ENCODE measurements at regions not wholly inside any gene's neighbourhood (a gene's known extent, or its start where the extent isn't known, plus 50 kb on each side); places are given as distances from the start of the nearest gene placed in this dataset.
"Not testable (repeated sequence)": the region's sequence is repeated elsewhere in the genome, so short reads cannot be mapped to it uniquely, and the experiment has no call there.

DNA sequence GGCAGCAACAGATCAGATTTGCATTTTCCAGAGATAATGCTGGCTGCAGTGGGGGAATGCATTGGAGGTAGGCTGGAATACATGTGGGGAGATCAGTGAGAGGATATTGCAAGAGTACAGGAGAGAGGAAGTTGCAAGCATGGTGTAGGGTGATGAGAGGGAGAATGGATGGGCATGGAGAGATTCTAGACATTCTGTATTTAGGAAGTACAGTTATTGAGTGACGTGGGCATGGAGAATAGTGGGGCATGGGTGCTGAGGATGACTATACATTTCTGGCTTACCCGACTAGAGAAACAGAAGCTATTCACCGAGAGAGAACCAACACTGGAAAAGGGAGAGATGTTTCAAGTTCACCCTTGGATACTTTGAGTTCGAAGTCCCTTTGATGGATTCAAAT, 116.9 kb upstream of the SVIL start:
- DNase-seq (ENCODE audit: low read depth), result no peak

DNA sequence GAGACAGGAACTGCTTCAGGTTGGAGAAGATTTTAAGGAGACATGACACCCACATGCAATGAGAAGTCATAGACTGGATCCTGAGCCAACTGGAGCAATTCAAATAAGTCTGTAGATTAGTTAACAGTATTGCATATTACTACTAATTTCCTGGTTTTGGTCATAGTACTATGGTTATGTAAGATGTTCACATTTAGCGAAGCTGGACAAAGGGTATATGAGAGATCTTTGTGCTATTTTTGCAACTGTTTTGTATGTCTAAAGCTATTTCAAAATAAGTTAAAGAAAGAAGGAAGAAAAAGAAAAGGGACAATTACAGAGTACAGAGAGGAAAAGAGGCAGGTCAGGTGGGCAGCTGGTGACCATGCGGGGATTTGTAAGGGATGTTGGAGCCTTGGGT, 116.5 kb upstream of the SVIL start:
- DNase-seq (ENCODE audit: low read depth), result no peak

DNA sequence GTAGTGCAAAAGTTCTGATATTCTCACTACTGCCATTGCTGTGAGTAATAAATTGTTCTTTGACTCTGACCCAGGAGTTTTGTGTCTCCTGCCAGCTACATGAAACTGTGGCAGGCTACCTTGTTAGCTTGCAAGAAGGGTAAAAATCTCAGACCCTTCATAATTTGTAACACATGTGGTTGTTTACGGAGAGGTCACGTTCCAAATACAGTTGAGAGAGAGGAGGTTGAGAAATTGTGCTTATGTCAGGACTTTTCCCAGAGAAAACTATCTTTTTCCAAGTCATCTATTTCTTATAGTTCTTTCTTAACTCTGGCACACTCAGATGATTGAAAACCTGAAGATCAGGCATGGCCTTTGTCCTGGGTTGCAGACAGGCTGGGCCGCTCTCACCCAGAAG, 114.4 kb upstream of the SVIL start:
- DNase-seq (ENCODE audit: low read depth), result no peak

DNA sequence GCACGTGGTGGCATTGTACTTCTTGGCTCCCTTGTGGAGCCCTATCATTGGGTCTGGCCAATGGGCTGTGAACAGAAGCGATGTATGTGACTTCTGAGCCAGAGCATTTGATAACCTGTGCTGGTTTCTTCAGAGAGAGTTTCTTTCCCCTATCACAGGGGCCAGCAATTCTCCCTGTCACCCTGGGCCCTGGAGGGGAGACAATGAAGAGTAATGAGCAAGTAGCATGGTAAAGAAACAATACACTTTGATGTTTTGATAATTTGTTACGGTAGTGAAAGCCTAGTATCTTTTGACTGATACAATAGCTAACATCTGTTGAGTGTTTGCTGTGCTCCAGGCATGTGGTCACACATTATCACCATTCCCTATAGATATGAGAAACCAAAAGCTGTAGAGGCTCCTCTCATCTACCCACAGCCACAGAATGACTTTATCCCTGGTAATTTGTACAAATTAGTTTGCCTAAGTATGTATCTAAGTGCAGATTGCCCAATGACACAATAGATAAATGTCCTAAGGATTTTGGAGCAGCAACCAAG, 113.4 kb upstream of the SVIL start:
- DNase-seq (ENCODE audit: low read depth), result no peak

DNA sequence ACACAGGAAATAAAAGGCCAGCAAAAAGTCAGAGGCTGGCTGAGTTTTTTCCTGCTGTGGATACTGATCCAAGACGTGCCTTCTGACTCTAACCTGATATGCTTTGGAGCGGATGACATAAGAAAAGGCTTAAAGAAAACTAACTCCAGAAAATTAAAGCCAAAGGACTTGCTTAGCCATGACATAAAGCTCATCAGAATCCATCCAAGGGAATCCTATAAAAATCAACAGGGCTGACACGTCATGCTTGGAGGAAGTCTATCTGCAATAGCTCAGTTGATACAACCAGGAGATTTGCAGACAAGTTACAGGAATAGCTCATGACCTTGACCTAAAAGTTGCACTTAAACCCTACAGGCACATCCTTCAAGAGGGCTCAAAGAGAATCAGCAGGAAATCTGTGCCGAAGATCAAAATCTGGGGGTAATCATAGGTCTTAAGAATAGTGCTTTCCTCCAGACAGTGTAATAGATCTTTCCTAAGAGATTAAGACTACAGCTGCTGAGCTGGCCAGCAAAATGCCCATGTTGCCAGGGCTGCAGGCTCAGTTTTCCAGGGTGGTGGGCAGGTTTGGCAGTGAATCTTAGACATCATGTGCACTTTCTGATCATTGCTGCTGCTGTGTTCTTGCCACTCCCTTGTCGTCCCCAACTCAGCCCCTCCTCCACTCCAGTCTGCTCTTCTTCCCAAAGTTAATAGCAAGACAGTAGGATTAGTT, 111.5 kb upstream of the SVIL start:
- peak; percentile 46 for DNase-seq (ENCODE audit: low read depth)

DNA sequence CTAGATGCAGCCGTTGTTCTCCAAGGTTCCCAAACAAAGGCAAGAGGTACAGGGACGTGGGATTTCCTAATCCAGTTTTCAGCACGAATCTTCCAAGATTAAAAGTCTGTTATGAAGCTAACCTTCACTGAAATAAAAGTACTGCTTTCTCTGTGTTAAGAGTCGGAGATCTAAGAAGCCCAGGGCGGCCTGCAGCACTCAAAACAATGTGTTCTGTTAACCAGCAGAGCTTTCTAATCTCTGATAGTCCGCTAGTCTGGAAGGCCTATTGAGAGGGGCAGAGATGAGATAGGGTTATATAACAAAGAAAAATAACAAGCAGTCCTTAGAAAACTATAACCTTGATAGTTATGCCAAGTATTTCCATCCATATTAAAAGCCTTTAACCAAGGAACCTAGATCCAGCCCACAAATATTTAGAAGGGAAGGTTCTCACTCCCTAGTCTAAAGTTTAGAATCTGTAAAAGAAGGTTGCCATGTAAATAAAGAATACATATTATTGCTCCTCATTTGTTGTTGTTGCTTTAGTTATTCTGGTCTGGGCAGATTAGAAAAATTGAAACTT, 106.3 kb upstream of the SVIL start:
- DNase-seq (ENCODE audit: low read depth), result no peak

DNA sequence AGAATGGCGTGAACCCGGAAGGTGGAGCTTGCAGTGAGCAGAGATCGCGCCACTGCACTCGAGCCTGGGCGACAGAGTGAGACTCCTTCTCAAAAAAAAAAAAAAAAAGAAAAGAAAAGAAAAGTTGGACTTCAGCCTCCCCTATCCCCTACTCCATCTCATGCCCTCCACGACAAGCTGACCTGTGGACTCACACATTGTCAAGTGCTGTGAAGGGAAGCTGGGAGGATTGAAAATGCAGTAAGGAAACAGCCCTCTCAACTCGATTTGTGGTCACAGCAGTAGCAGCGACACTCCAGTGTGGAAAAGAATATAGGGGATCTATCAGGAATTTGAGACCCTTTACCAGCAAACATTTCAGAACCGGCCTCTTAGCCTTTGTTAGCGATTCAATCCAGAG, 103.6 kb upstream of the SVIL start:
- no peak for DNase-seq (ENCODE audit: low read depth)

DNA sequence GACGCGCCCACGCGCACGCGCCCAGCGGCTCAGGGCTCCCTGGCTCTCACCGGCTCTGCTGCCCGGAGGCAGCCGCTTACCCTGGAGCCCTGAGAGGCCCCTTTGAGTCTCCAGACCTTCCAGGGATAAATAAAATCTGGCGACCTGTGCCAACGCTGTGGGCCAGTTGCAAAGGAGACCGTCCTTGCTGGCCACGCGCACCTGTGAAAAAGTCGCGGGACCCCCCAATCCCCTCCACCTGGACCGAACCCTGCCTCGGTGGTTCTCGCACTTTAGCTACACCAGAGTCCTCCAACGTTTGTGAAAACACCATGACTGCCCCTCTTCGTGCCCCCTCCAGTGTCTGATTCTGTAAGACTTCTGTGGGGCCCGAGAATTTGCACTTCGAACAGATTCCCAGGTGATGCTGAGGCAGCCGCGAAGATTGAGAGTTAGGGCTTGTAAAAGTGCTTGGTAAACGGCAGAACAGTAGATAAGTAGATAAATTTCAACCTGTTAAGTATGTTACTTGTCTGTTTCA, 102.4 kb upstream of the SVIL start:
- no peak for DNase-seq (ENCODE audit: low read depth)

DNA sequence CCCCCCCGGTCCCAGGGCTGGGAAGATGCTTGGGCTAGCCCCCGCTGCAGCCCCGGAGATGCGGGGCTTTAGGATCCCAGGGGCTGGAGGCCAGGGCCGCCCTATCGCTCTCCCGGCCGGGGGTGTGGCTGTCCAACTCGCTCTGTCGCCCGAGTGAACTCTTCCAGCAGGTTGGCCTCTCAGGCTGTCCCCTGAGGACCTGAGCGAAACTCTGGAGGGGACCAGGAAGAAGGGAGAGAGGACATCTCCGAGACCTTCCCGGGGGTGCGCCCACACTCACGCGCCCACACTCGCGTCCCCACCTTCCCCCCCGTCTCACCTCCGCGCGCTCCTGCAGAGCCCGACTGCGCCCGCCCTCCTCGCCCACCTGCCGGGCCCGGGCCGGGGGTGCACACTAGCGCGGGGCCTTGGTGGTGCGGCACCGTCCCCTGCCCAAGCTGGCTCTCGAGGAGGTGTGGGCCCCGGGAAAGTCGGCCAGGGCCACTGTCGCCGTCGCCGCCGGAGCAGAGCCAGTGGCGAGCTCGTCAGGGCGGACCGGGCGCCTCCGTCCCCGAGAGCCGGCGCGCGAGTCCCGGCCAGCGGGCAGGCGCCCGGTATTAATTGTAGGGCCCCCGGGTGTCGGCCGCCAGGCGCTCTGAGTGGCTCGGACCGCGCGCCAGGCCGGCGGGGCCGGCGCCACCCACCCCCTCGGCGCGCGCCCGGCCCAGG, 101.7 kb upstream of the SVIL start:
- peak; percentile 62 for DNase-seq (ENCODE audit: low read depth)

DNA sequence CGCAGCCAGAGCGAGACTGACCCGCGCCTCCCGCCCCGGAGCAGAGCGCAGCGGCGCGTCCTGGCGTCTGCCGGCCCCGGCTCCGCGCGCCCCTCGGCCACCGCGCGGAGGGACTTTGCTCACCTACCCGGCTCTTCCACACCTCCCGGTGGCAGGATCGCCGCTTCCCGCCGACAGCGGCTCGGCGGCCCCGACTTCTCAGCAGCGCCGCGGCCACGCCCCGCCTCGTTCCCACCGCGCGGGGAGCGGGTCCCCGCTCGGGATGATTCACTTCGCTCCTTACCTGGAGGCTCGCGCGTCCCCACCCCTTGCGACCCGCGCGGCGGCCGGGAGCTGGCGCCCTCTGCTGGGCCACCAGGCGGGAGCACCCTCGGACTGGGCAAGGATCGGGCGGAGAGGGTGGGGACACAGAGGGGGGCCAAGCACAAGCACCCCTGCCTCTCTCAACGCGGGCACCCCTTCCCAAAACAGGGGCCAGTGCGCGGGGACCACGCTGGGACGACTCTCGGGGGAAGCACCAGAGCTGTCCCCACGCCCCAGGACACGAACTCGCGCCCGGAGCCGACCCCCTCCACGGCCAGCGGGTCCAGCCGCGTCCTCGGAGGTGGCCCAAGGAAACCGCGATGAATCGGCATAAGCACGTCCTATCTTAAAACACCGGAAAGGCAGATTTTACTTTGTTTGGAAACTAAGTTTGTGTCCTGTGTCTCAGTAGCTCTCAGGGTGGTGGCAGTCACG, 101.0 kb upstream of the SVIL start:
- DNase-seq (ENCODE audit: low read depth), result peak; percentile 72

DNA sequence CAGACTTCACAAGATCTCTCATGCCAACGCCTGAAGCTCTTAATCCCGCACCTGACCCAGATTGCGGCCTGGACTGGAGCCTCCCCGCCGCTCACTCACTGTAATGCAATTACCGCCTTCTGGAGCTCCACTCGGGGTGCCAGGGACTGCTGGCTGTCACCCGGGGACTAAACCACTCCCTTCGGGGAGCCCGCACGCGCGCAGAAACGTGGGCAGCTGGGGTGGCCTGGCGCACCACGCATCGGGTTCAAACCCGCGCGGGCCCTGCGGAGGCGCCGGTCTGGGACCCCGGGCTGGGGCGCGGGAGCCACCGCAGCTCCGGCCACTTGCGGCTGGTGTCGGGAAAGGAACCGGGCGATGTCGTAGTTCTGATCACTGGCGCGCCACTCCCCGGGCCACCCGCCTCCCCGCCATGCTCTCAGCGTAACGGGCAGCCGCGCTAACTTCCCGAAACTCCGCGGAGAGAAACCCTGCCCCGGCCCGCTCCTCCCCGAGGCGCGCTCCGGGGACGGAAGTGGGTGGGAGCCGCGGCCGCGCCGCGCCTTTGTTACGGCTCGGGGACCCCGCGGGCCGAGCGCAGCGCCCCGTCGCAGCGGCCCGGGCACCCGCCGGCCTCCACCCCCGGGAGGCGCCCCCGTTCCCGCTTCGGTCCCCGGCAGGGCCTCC, 100.3 kb upstream of the SVIL start:
- DNase-seq (ENCODE audit: low read depth), result peak; percentile 59

DNA sequence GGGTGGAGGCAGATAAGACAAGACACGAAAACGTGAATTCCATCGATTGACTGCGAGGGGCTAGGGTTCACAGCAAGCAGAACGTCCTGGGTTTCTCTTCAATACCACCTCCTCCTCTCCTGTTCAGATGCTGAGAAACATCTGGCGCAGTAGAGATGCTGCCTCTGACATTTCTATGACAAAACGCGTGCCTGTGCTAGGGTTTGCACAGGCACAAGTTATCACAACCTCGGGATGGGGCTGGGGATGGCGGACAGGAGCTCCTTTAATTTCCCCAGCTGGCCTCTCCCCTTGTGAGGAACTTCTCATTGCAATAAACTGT, 99.8 kb upstream of the SVIL start:
- DNase-seq (ENCODE audit: low read depth), result no peak

DNA sequence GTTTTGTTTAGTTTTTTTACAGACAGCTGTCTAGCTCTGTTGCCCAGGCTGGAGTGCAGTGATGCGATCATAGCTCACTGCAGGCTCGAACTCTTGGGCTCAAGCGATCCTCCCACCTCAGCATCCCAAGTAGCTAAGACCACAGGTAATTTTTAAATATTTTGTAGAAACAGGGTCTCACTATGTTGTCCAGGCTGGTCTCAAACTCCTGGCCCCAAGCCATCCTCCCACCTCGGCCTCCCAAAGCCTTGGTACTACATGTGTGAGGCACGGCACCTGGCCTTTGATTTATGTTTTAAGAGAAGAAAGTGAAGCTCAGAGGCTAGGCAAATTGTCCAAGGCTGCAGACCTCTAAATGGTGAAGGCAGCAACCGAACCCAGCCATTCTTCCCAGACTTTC, 98.6 kb upstream of the SVIL start:
- DNase-seq (ENCODE audit: low read depth), result no peak

DNA sequence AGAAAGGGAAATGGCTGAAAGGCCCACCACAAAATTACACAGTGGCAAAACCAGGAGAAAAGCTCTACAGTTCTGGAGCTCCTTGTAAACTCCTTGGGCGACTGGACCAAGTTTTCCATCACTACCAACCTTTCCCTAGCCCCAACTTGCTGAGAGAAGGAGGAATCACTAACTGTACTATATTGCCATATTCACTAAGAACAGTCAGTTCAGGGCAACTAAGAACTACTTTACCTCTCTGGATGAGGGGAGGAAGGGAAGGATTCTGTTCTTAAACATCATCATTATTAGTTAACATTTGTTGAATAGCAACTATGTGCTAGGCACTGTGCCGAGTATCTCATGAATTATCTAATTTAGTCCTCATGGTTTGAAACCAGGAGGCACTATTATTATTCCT, 98.1 kb upstream of the SVIL start:
- DNase-seq (ENCODE audit: low read depth), result no peak

DNA sequence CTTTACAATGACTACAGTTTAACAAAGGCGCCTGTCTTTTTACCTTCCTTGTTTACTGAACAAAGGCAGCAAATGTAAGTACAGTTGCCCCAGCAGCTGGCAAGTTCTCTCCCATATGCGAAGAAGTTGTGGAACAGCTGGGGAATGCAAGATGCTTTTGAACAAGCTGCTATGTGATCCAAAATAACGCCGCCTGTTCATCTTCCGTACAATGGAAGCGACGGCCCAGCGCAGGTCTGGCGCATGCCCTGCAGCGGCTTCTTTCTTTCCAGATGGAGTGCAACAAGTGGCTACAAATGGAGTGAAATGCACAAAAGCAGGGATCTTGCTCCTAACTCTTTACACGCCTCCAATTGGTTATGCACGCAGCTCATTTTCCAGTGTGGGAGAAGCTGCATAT, 97.0 kb upstream of the SVIL start:
- no peak for DNase-seq (ENCODE audit: low read depth)

DNA sequence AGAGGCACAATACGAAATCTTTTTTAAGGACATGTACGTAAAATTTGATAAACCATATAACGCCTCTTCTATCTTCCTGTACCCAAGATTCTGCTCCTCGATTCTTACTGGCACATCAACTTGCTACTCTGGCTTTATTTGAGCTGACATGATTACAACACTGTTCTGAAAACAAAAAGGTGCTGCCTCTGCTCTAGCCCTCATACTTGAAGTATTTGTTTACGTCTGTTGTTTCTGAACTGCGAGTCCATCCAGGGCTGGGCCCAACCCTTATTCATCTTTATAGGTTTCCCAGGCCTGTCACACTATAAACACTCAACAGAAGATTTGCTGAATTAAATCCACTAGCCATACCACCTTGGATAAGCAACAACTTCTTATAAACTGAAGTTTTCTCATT, 96.2 kb upstream of the SVIL start:
- DNase-seq (ENCODE audit: low read depth), result no peak

DNA sequence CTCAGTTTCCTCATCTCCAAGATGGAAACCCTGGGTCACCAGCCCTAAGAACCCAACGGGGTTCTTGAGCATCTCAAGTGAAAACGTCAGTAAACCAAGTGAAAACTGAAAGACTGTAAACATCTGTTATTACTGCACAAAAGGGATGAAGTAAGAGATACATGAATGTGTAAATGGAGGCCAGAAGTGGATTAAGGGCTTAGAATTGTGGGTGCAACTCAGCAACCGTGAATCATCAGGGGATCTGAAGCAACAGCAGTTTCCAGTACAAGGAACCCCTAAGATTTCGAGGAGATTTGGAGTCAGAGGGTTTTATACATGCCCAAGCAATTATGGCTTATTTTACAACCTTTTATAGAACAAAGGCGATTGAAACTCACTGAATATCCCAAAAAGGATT, 95.7 kb upstream of the SVIL start:
- no peak for DNase-seq (ENCODE audit: low read depth)

DNA sequence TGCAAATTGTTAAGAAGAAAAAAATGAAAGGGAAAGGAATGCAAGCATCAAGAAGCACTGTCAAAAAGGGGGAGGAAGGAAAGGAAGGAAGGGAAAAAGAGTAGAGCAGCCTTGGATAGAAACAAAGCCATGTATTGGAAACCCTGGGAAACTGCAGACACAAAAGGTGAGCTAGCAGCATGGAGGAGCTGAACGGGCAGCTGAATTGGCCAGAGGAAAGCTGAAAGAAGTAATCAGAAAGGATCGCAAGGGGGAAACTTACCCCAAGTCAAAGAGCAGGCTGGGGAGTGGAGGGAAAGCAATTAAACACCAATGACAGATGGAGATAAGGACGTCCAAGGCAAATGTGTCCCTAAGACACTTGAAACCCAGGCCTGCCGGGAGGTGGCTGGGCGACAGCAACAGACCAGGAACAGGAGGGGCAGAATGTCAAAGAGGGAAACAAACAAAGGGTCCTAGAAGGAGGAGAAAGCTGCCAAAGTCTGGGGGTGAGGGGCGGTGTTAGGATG, 93.8 kb upstream of the SVIL start:
- DNase-seq (ENCODE audit: low read depth), result no peak

DNA sequence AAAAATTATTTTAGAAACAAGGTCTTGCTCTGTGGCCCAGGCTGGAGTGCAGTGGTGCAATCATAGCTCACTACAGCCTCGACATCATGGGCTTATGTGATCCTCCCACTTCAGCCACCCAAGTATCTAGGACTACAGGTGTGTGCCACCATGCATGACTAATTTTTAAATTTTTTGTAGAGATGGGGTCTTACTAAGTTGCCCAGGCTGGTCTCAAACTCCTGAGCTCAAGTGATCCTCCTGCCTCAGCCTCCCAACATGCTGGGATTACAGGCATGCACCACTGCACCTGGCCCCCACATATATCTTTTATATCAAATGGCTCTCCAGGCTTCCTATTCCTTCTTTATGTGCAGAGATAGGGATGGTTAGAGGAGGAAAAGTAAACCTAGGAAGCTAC, 91.2 kb upstream of the SVIL start:
- not testable (repeated sequence) for DNase-seq (ENCODE audit: low read depth)

DNA sequence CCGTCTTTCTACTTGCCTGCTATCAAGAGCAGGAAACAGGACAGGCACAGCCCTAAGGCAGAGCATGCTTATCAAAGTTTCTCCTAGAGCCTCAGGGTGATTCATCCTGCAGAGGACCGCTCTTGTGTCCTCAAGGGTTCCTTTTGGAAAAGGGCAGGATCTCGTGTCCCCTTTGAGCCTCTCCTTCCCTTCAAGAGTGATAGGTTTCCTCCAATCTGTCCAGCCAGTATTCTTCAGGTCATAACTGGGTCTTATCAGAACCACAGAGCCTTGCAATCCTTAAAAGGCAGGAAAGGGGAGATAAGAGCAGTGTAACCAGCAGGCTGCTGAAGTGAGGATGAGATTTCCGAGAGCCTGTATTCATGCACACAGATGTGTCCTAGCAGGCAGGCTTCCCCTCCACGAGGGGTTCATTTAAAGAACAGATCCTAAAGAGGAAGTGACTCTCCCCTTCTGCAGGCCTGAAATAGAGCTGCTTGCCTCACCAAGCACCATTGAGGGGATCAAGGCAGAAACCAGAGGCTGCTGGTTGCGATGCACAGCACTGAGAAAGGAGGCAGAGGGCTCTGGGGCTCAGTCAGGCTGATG, 90.5 kb upstream of the SVIL start:
- DNase-seq (ENCODE audit: low read depth), result peak; percentile 28

DNA sequence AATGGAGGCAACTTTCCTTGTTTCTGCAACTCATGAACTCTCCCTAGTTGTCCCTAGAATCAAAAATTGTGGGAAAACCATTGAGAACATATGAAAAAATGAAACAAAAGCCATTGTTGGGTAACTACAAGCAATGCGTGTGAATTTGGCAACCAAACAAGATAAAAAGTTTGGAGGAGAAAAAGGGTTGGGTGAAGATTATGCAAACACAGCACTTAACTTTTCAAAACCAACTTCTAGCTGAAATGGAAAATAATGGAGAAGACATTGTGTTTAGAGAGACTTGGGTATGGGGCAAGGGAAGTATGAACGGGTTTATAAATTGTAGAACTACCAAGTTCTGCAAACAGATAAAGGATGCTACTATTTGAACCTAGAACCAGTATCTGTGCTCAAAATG, 89.0 kb upstream of the SVIL start:
- DNase-seq (ENCODE audit: low read depth), result no peak
